Breast epithelium (tissue), 4 donors: ENCODE measurements at regions not wholly inside any gene's neighbourhood (a gene's known extent, or its start where the extent isn't known, plus 50 kb on each side); places are given as distances from the start of the nearest gene placed in this dataset.
"Not testable (repeated sequence)": the region's sequence is repeated elsewhere in the genome, so short reads cannot be mapped to it uniquely, and the experiment has no call there.

Experiments used
- DNase-seq, 2 donors: peaks; one replicate each; pipeline ENCODE4 v3.0.0-alpha.2; 2019; ENCODE audit warnings: low spot score in 2 of 2
- H3K27ac ChIP-seq, 2 donors: fragments of 200-600 bp; sonication (generic) in 1 of 2; one replicate each; pipeline ENCODE4 v1.5.1; 2016 to 2019; ENCODE audit warnings: mild to moderate bottlenecking in 1 of 2
- H3K27me3 ChIP-seq, 2 donors: fragments of 200-600 bp; sonication (generic) in 1 of 2; one replicate each; pipeline versions ENCODE4 v1.5.1 to v1.6.0; 2017 to 2019; ENCODE audit warnings: control low read depth in 1 of 2, mild to moderate bottlenecking in 1 of 2
- H3K36me3 ChIP-seq: fragments of 200-600 bp; one replicate; pipeline ENCODE4 v1.5.1; 2019
- H3K4me1 ChIP-seq, 2 donors: fragments of 200-600 bp; sonication (generic); one replicate each; pipeline ENCODE4 v1.5.1; 2016 to 2019; ENCODE audit warnings: control low read depth in 1 of 2
- H3K4me3 ChIP-seq, 3 donors: fragments of 200-600 bp; sonication (generic); 1 replicate in 2 of 3; 2 replicates in 1 of 3; pipeline ENCODE4 v1.5.1; 2016 to 2019; ENCODE audit warnings: mild to moderate bottlenecking in 3 of 3, moderate library complexity in 2 of 3
- H3K9me3 ChIP-seq, 2 donors: fragments of 200-600 bp; sonication (generic) in 1 of 2; one replicate each; pipeline ENCODE4 v1.5.1; 2016 to 2019; ENCODE audit warnings: control low read depth in 1 of 2
- POLR2A ChIP-seq: fragments of 450-650 bp; IDR thresholded peaks from one replicate; pipeline ENCODE4 v1.6.1; 2016; ENCODE audit warnings: antibody characterized with exemption, mild to moderate bottlenecking, moderate library complexity
- POLR2AphosphoS5 ChIP-seq, 3 donors: sonication (generic); formaldehyde crosslinking; IDR thresholded peaks; one replicate each; pipeline ENCODE4 v1.6.1; 2017; ENCODE audit warnings: antibody characterized with exemption in 3 of 3
- intact Hi-C: fragments of 100-400 bp; cut with DNase I; formaldehyde crosslinking; loops from one replicate; pipeline ENCODE4 v1.15.1; 2023; ENCODE audit warnings: low total_unique reads
- TF ChIP-seq, protein P1 (sequence below), 3 donors: fragments of 450-650 bp; IDR thresholded peaks; one replicate each; pipeline ENCODE4 v1.5.1; 2016 to 2017; ENCODE audit warnings: antibody characterized with exemption in 3 of 3, mild to moderate bottlenecking in 3 of 3, moderate library complexity in 3 of 3

DNA sequence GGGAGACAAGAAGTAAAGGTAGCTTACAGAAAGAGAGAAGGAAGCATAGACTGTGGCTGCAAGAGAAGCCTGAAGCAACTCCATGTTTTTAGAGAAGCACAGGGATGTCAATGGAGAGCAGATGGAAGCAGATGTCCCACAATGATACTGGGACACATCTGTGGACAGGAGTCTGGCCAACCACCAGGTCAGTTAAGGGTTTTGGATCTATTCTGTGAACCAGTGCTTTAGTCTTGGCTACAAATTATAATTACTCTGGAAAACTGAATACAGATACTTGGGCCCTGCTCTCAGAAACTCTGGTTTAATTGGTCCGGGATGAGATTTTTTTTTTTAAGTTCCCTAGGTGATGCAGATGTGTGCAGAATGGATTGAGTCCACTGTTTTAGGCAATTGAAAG is 592.8 kb downstream of the CSNK1G3 start:
- intact Hi-C loops, result no loop called here

DNA sequence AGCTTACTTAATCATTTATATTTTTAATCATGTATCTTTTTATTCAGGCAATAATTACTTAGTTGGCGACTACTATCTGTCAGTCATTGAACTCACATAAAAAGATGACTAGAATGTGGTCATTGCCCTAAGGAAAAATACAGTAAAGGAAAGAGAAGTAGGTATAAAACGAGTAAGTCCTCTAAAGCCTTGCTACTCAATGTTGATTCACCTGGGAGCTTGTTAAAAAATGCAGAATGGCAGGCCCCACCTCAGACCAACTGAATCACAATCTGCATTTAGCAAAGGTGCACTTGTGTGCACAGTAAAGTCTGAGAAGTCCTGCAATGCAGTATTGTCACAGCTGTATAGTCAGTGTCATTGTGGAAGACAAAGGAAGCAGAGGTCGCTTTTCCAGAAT is 592.4 kb downstream of the CSNK1G3 start:
- no peak for TF ChIP-seq POLR2AphosphoS5 (IDR thresholded peaks at IDR 0.05)
- intact Hi-C loops, result no loop called here
- no peaks in the 10 kb centered on the region for H3K27me3 ChIP-seq
- no peaks in the 10 kb centered on the region for H3K36me3 ChIP-seq
- H3K27ac ChIP-seq, result no peak overlapping the region
- no peak overlapping the region for H3K4me3 ChIP-seq
- no peaks in the 10 kb centered on the region for H3K9me3 ChIP-seq
- no peak for DNase-seq
- H3K4me1 ChIP-seq, result no peaks in the 10 kb centered on the region

More for the DNA sequence above, 592.8 kb downstream of the CSNK1G3 start:
- Histone ChIP-seq H3K4me3 (no peak overlapping the region), H3K27ac (no peak overlapping the region), H3K4me1 (no peaks in the 10 kb centered on the region), H3K27me3 (no peaks in the 10 kb centered on the region), H3K36me3 (no peaks in the 10 kb centered on the region), H3K9me3 (no peaks in the 10 kb centered on the region)
- DNase-seq, result no peak
- TF ChIP-seq, protein P1, sequence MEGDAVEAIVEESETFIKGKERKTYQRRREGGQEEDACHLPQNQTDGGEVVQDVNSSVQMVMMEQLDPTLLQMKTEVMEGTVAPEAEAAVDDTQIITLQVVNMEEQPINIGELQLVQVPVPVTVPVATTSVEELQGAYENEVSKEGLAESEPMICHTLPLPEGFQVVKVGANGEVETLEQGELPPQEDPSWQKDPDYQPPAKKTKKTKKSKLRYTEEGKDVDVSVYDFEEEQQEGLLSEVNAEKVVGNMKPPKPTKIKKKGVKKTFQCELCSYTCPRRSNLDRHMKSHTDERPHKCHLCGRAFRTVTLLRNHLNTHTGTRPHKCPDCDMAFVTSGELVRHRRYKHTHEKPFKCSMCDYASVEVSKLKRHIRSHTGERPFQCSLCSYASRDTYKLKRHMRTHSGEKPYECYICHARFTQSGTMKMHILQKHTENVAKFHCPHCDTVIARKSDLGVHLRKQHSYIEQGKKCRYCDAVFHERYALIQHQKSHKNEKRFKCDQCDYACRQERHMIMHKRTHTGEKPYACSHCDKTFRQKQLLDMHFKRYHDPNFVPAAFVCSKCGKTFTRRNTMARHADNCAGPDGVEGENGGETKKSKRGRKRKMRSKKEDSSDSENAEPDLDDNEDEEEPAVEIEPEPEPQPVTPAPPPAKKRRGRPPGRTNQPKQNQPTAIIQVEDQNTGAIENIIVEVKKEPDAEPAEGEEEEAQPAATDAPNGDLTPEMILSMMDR (IDR thresholded peaks at IDR 0.05), result no peak
- TF ChIP-seq POLR2AphosphoS5 (IDR thresholded peaks at IDR 0.05) (no peak), POLR2A (no peak)

DNA sequence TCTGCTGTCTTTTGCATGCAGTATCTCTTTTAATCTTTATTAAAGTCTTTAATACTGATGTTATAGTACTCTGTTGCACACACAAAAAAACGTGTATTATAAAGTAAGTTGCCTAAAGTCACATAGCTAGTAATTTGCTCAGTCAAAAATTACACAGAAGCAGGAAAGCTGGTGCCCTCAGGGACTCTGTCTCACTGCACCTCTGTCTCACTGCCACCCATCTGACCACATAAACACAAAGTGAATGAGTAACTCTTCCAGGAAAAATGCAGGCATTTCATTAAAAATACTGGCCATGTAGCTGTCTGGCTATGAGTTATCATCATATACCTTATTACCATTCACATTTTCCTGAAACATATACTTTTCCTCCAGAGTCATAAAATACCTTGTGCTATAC is 591.7 kb downstream of the CSNK1G3 start:
- no peak for DNase-seq
- intact Hi-C loops, result no loop called here
- no peaks in the 10 kb centered on the region for H3K36me3 ChIP-seq
- no peaks in the 10 kb centered on the region for H3K9me3 ChIP-seq
- no peak overlapping the region for H3K27ac ChIP-seq
- TF ChIP-seq POLR2AphosphoS5 (IDR thresholded peaks at IDR 0.05) (no peak), POLR2A (no peak)
- TF ChIP-seq, protein P1 (IDR thresholded peaks at IDR 0.05), result no peak
- no peak overlapping the region for H3K4me3 ChIP-seq
- no peaks in the 10 kb centered on the region for H3K4me1 ChIP-seq
- H3K27me3 ChIP-seq, result no peaks in the 10 kb centered on the region

DNA sequence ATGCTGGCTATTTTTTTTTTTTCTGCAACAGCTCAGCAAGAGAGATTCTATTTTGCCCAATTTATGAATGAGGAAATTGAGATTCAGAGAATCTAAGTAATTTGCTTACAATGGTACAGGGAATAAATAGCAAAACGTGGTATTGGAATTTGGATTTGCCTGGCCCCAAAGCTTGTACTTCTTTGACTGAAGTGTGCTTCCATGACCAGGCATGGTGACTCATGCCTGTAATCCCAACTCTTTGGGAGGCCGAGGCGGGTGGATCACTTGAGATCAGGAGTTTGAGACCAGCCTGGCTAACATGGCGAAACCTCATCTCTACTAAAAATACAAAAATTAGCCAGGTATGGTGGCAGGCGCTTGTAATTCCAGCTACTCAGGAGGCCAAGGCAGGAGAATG is 591.1 kb downstream of the CSNK1G3 start:
- H3K4me3 ChIP-seq, H3K27me3 ChIP-seq, H3K36me3 ChIP-seq, intact Hi-C loops, H3K9me3 ChIP-seq, H3K4me1 ChIP-seq, H3K27ac ChIP-seq, DNase-seq: not testable (repeated sequence)

DNA sequence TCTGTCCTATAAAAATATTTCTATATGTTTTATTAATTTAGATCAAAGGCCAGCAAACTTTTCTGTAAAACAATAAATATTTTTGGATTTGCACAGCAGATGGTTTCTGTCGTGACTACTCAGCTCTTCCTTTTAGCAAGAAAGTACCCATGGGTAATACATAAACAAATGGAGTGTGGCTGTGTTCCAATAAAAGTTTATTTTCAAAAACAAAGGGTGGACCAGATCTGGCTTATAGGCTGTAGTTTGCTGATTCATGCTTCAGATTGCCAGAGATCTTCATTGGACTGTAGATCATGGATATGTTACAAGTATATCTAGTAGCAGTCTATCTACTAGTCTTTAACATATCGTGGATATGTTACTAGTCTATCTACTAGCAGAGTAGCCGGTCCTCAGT is 590.5 kb downstream of the CSNK1G3 start:
- H3K27me3 ChIP-seq, result no peaks in the 10 kb centered on the region
- no peaks in the 10 kb centered on the region for H3K36me3 ChIP-seq
- DNase-seq, result no peak
- TF ChIP-seq POLR2A, result no peak
- TF ChIP-seq, protein P1 (IDR thresholded peaks at IDR 0.05), result no peak
- TF ChIP-seq POLR2AphosphoS5 (IDR thresholded peaks at IDR 0.05), result no peak
- H3K4me1 ChIP-seq, result no peaks in the 10 kb centered on the region
- no peaks in the 10 kb centered on the region for H3K9me3 ChIP-seq
- no peak overlapping the region for H3K4me3 ChIP-seq
- no peak overlapping the region for H3K27ac ChIP-seq
- intact Hi-C loops, result no loop called here

DNA sequence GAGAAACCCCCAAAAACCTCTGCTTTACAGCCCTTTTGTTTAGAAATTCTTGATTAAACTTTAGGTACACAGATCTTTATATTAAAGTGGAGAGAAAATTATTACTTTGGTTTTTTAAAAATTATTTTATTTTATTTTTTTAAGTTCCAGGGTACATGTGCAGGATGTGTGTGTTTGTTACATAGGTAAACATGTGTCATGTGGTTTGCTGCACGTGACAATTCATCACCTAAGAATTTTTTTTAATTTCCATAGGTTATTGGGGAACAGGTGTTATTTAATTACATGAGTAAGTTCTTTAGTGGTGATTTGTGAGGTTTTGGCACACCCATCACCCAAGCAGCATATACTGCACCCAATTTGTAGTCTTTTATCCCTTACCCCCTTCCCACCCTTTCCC is 581.7 kb downstream of the CSNK1G3 start:
- no peak for TF ChIP-seq POLR2A
- TF ChIP-seq POLR2AphosphoS5 (IDR thresholded peaks at IDR 0.05), result no peak
- TF ChIP-seq, protein P1 (IDR thresholded peaks at IDR 0.05), result no peak
- H3K4me1 ChIP-seq, result no peaks in the 10 kb centered on the region

More for the DNA sequence above, 581.7 kb downstream of the CSNK1G3 start:
- H3K36me3 ChIP-seq, result no peaks in the 10 kb centered on the region
- intact Hi-C loops, result no loop called here
- H3K9me3 ChIP-seq, result no peaks in the 10 kb centered on the region
- no peak overlapping the region for H3K27ac ChIP-seq
- no peak overlapping the region for H3K4me3 ChIP-seq
- H3K27me3 ChIP-seq, result no peaks in the 10 kb centered on the region
- no peak for DNase-seq
